Trophoblast cell (in vitro differentiated cells and primary cell): ENCODE measurements at regions not wholly inside any gene's neighbourhood (a gene's known extent, or its start where the extent isn't known, plus 50 kb on each side); places are given as distances from the start of the nearest gene placed in this dataset.

Source experiments
- DNase-seq, 2 donors: peaks; one replicate each; pipeline ENCODE4 v3.0.0-alpha.2; 2016
- H2AFZ ChIP-seq: 2 replicates; pipeline ENCODE4 v1.6.1; 2013; ENCODE audit warnings: low read length, moderate library complexity, mild to moderate bottlenecking; ENCODE audit not compliant: insufficient read depth, poor library complexity
- H2AK5ac ChIP-seq: 2 replicates; pipeline ENCODE4 v1.6.1; 2013; ENCODE audit warnings: mild to moderate bottlenecking, low read length
- H2BK120ac ChIP-seq: 2 replicates; pipeline ENCODE4 v1.6.1; 2013; ENCODE audit warnings: low read length, mild to moderate bottlenecking, moderate library complexity; ENCODE audit not compliant: insufficient read depth, poor library complexity
- H2BK12ac ChIP-seq: 2 replicates; pipeline ENCODE4 v1.6.1; 2013; ENCODE audit warnings: mild to moderate bottlenecking, low read length, moderate library complexity
- H2BK5ac ChIP-seq: 2 replicates; pipeline ENCODE4 v1.6.1; 2013; ENCODE audit warnings: low read length, low read depth, moderate library complexity, mild to moderate bottlenecking; ENCODE audit not compliant: poor library complexity
- H3K14ac ChIP-seq: 2 replicates; pipeline ENCODE4 v1.6.1; 2013; ENCODE audit warnings: mild to moderate bottlenecking, low read length
- H3K18ac ChIP-seq: 2 replicates; pipeline ENCODE4 v1.6.1; 2013; ENCODE audit warnings: mild to moderate bottlenecking, low read length
- H3K23ac ChIP-seq: 2 replicates; pipeline ENCODE4 v1.6.1; 2013; ENCODE audit warnings: low read length
- H3K27ac ChIP-seq: 2 replicates; pipeline ENCODE4 v1.5.1; 2013; ENCODE audit warnings: low read depth, mild to moderate bottlenecking, inconsistent platforms, low read length, moderate library complexity
- H3K27me3 ChIP-seq: 2 replicates; pipeline ENCODE4 v1.6.1; 2013; ENCODE audit warnings: inconsistent platforms, mild to moderate bottlenecking, low read length, moderate library complexity; ENCODE audit not compliant: insufficient read depth
- H3K36me3 ChIP-seq, 2 experiments: 1 replicate in 1 of 2; 2 replicates in 1 of 2; pipeline ENCODE4 v1.6.1; 2013; ENCODE audit warnings: low read length in 2 of 2, mild to moderate bottlenecking in 2 of 2, moderate library complexity in 1 of 2; ENCODE audit not compliant: insufficient read depth in 2 of 2, control insufficient read depth in 1 of 2
- H3K4ac ChIP-seq: 2 replicates; pipeline ENCODE4 v1.6.1; 2013; ENCODE audit warnings: low read depth, mild to moderate bottlenecking, low read length, moderate library complexity
- H3K4me1 ChIP-seq, 2 experiments: 1 replicate in 1 of 2; 2 replicates in 1 of 2; pipeline ENCODE4 v1.6.1; 2013; ENCODE audit warnings: low read length in 2 of 2, mild to moderate bottlenecking in 2 of 2, moderate library complexity in 1 of 2; ENCODE audit not compliant: insufficient read depth in 2 of 2, control insufficient read depth in 1 of 2
- H3K4me2 ChIP-seq: 2 replicates; pipeline ENCODE4 v1.6.1; 2013; ENCODE audit warnings: inconsistent platforms, mild to moderate bottlenecking, low read length, moderate library complexity
- H3K4me3 ChIP-seq: 2 replicates; pipeline ENCODE4 v1.5.1; 2013; ENCODE audit warnings: mild to moderate bottlenecking, low read depth, low read length, inconsistent platforms
- H3K79me1 ChIP-seq: one replicate; pipeline ENCODE4 v1.6.1; 2013; ENCODE audit warnings: low read length
- H3K79me2 ChIP-seq: 2 replicates; pipeline ENCODE4 v1.6.1; 2013; ENCODE audit warnings: low read length, mild to moderate bottlenecking; ENCODE audit not compliant: control insufficient read depth, insufficient read depth, poor library complexity
- H3K9ac ChIP-seq: 2 replicates; pipeline ENCODE4 v1.6.1; 2013; ENCODE audit warnings: mild to moderate bottlenecking, low read length
- H3K9me3 ChIP-seq: 2 replicates; pipeline ENCODE4 v1.6.1; 2013; ENCODE audit warnings: low read depth, mild to moderate bottlenecking, control low read depth, inconsistent platforms, low read length; ENCODE audit not compliant: insufficient read depth
- H4K12ac ChIP-seq: 2 replicates; pipeline ENCODE4 v1.6.1; 2013; ENCODE audit warnings: low read depth, mild to moderate bottlenecking, low read length, moderate library complexity
- H4K8ac ChIP-seq: 2 replicates; pipeline ENCODE4 v1.6.1; 2013; ENCODE audit warnings: low read depth, mild to moderate bottlenecking, low read length, moderate library complexity
- H4K91ac ChIP-seq: one replicate; pipeline ENCODE4 v1.6.1; 2013; ENCODE audit warnings: low read depth, mild to moderate bottlenecking, low read length, moderate library complexity
- WGBS: extraction: QIAGEN DNeasy Blood & Tissue Kit; methylation state at CpG from one replicate; pipeline ENCODE4 v1.1.7; 2013; ENCODE audit warnings: missing lambda C conversion rate; ENCODE audit not compliant: insufficient read length, insufficient coverage; ENCODE audit errors: extremely low coverage; 5-methylcytosine and 5-hydroxymethylcytosine counted together

DNA sequence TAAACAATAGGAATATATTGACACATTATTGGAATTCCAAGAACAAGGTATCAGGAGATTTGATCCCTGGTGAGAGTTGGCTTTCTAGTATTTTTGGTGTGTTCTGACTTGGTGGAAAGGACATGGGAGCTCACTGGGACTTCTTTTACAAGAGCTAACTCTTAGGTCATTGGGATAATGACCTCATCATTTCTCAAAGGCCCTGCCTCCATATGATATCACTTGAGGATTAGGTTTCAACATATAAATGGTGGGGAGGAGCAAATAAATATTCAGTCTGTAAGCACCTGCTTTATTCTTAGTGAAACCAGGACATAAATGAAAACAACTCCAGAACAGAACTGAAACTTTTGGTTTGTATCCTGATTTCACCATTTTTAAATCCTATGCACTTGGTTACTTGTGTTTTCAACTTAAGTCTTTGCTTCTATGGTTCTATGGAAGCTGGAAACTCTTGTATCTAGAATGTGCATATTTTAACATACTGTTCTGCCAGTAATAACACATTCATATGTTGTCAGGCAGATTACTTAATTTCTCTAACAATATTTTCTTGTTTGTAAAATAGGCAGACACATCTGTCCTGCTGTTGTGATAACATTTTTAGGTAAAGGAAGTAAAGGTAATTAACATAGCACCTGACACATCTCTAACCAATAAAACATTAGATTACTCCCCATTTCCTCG, 1527.7 kb upstream of the CDH8 start:
- no peaks in the 10 kb centered on the region for H3K27me3 ChIP-seq
- H2BK12ac ChIP-seq: no peak overlapping the region
- no peak for DNase-seq
- no peak overlapping the region for H2AFZ ChIP-seq
- H3K4me2 ChIP-seq: no peak overlapping the region
- no peak overlapping the region for H3K9ac ChIP-seq
- no peak overlapping the region for H2AK5ac ChIP-seq
- no peak overlapping the region for H2BK5ac ChIP-seq
- H3K4me1 ChIP-seq: no peaks in the 10 kb centered on the region
- WGBS: no CpG with 5 or more reads among the region's 1 CpG
- H3K79me1 ChIP-seq: no peaks in the 10 kb centered on the region
- no peak overlapping the region for H3K18ac ChIP-seq
- H3K9me3 ChIP-seq: peaks cover 2% of the 10 kb centered on the region
- H3K14ac ChIP-seq: no peak overlapping the region
- H3K79me2 ChIP-seq: no peaks in the 10 kb centered on the region
- no peak overlapping the region for H2BK120ac ChIP-seq
- H3K4me3 ChIP-seq: no peak overlapping the region
- H4K91ac ChIP-seq: no peak overlapping the region
- H3K36me3 ChIP-seq: no peaks in the 10 kb centered on the region
- H3K27ac ChIP-seq: no peak overlapping the region
- no peak overlapping the region for H4K8ac ChIP-seq
- H4K12ac ChIP-seq: no peak overlapping the region
- H3K4ac ChIP-seq: no peak overlapping the region
- H3K23ac ChIP-seq: no peak overlapping the region

DNA sequence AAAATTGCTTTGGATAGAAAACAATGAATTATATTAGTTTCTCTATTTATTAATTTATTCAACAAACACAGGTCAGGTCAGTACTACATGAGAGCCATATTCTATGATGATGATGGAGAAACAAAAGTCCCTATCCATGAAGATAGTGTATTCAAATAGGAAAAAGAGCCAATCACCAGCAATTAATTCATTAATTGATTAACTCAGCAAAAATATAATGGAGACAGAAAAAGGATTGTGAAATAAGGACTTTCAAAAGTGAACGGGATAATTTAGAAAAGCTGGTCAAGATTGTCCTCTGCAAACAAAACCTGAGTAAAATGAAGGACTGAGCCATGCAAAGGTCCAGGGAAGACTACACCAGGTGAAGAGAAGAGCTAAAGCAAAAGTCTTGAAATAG, 1517.7 kb upstream of the CDH8 start:
- no CpG with 5 or more reads among the region's 1 CpG for WGBS
- Histone ChIP-seq H3K79me2 (no peaks in the 10 kb centered on the region), H4K91ac (no peak overlapping the region)

DNA sequence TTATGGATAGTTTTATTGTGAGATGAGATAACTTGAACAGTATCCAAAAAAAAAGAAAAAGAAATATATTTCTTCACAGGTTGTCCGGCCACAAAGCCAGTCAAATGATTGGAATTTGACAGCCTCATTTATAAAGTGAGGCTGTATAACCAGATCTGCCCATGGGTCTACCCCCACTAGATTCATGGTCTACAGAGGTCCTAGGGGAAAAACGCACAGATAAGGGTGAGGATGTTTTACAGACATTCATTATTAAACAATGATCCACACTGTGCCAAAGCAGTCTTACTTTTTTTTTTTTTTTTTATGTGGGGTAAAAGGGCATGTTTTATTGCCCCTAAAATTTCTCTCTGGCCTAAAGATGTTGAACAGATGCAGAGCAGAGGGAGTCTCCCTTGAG, 1503.0 kb upstream of the CDH8 start:
- no peak overlapping the region for H3K9ac ChIP-seq
- H3K4ac ChIP-seq: no peak overlapping the region
- no CpG with 5 or more reads among the region's 2 CpGs for WGBS
- no peaks in the 10 kb centered on the region for H3K27me3 ChIP-seq
- no peak overlapping the region for H3K27ac ChIP-seq
- H3K9me3 ChIP-seq: no peaks in the 10 kb centered on the region
- H3K14ac ChIP-seq: no peak overlapping the region
- H3K4me2 ChIP-seq: no peak overlapping the region
- H2BK5ac ChIP-seq: no peak overlapping the region
- no peak overlapping the region for H2BK12ac ChIP-seq
- no peak for DNase-seq
- no peak overlapping the region for H3K18ac ChIP-seq
- H4K8ac ChIP-seq: no peak overlapping the region
- no peak overlapping the region for H2AK5ac ChIP-seq
- no peaks in the 10 kb centered on the region for H3K79me2 ChIP-seq
- H3K79me1 ChIP-seq: no peaks in the 10 kb centered on the region
- H4K91ac ChIP-seq: no peak overlapping the region
- no peak overlapping the region for H2BK120ac ChIP-seq
- H3K4me3 ChIP-seq: no peak overlapping the region
- no peaks in the 10 kb centered on the region for H3K36me3 ChIP-seq
- H3K23ac ChIP-seq: no peak overlapping the region
- no peak overlapping the region for H2AFZ ChIP-seq
- no peak overlapping the region for H4K12ac ChIP-seq
- no peaks in the 10 kb centered on the region for H3K4me1 ChIP-seq

More for the DNA sequence above, 1517.7 kb upstream of the CDH8 start:
- no peak overlapping the region for H4K12ac ChIP-seq
- H3K36me3 ChIP-seq: no peaks in the 10 kb centered on the region
- no peak overlapping the region for H2AFZ ChIP-seq
- no peak overlapping the region for H2AK5ac ChIP-seq
- H2BK120ac ChIP-seq: no peak overlapping the region
- H2BK12ac ChIP-seq: no peak overlapping the region
- H3K4ac ChIP-seq: no peak overlapping the region
- H3K27ac ChIP-seq: no peak overlapping the region
- DNase-seq: no peak
- H3K23ac ChIP-seq: no peak overlapping the region
- no peaks in the 10 kb centered on the region for H3K4me1 ChIP-seq
- no peak overlapping the region for H3K9ac ChIP-seq
- H3K4me2 ChIP-seq: no peak overlapping the region
- no peaks in the 10 kb centered on the region for H3K9me3 ChIP-seq
- H4K8ac ChIP-seq: no peak overlapping the region
- no peak overlapping the region for H3K4me3 ChIP-seq
- H3K18ac ChIP-seq: no peak overlapping the region
- H2BK5ac ChIP-seq: no peak overlapping the region
- H3K27me3 ChIP-seq: no peaks in the 10 kb centered on the region
- H3K79me1 ChIP-seq: no peaks in the 10 kb centered on the region
- H3K14ac ChIP-seq: no peak overlapping the region

DNA sequence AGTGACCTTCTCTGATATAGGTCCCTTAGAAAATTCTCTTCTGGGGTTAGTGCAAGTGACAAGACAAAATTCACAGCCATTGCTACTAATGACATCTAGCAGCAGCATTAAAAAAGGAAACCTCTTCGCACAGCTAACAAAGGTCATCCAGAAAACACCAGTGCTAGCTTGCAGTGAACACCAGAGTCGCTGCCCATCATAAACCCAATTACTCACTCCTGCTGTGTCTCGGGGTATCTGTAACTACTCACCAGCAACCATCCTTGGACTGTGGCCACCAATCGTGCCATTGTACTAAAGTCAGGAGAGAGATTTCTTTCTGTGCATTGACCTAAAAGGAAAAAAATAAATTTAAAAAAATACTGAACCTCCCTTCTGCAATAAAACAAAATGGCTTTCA, 1494.7 kb upstream of the CDH8 start:
- Histone ChIP-seq H3K27ac (no peak overlapping the region), H3K4ac (no peak overlapping the region), H3K27me3 (no peaks in the 10 kb centered on the region), H4K12ac (no peak overlapping the region), H2AK5ac (no peak overlapping the region), H2AFZ (no peak overlapping the region), H2BK120ac (no peak overlapping the region), H3K18ac (no peak overlapping the region), H3K4me3 (no peak overlapping the region), H3K36me3 (no peaks in the 10 kb centered on the region), H3K9ac (no peak overlapping the region), H3K79me2 (no peaks in the 10 kb centered on the region), H3K9me3 (no peaks in the 10 kb centered on the region), H3K23ac (no peak overlapping the region), H4K8ac (no peak overlapping the region), H3K4me2 (no peak overlapping the region), H3K14ac (no peak overlapping the region), H2BK5ac (no peak overlapping the region), H2BK12ac (no peak overlapping the region), H3K4me1 (no peaks in the 10 kb centered on the region), H3K79me1 (no peaks in the 10 kb centered on the region), H4K91ac (no peak overlapping the region)
- no peak for DNase-seq
- WGBS: no CpG with 5 or more reads among the region's 4 CpGs
